HG03457 (cell line): ENCODE measurements at regions not wholly inside any gene's neighbourhood (a gene's known extent, or its start where the extent isn't known, plus 50 kb on each side); places are given as distances from the start of the nearest gene placed in this dataset.
"Not testable (repeated sequence)": the region's sequence is repeated elsewhere in the genome, so short reads cannot be mapped to it uniquely, and the experiment has no call there.

ENCODE experiments used
- ATAC-seq: cut with Tn5 transposase; IDR thresholded peaks from one replicate; pipeline ENCODE4 v1.9.1; 2021; ENCODE audit warnings: moderate number of reproducible peaks; ENCODE audit not compliant: unreplicated experiment

DNA sequence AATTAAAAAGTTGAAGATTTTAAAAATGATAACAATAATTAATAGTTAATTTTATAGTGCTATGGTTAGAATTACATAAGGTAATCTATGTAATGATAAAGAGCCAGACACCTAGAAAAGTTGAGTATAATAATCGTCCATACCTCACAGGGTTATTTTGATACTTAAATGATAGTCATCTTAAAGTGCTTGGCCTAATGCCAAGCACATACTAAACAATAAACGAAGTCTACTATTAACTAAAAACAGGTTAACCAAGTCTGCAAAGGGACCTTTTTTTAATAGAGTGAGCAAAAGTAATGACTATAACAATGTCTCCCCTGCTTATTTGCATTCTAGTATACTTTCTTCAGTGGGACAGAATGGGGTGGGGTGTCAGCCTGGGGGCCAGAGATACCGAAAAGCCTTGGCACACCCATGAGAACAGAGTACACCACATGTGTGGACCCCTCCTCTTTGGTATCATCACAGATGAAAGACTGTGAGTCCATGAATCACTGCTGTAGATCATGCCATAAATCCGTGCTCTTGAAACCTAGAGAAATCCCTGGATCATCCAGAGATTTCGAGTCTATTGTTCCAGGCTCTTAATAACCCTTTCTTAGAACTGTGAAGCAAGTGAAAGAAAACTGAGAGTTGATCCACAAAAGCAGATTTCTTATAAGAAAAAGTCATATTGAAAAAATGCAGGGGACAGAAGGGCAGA lies 249.5 kb downstream of the PRELID2 start:
- ATAC-seq, result no peak

- no peak for ATAC-seq
Measured at GRCh38 chr5:145579301-145579700, 255.8 kb downstream of the PRELID2 start.

DNA sequence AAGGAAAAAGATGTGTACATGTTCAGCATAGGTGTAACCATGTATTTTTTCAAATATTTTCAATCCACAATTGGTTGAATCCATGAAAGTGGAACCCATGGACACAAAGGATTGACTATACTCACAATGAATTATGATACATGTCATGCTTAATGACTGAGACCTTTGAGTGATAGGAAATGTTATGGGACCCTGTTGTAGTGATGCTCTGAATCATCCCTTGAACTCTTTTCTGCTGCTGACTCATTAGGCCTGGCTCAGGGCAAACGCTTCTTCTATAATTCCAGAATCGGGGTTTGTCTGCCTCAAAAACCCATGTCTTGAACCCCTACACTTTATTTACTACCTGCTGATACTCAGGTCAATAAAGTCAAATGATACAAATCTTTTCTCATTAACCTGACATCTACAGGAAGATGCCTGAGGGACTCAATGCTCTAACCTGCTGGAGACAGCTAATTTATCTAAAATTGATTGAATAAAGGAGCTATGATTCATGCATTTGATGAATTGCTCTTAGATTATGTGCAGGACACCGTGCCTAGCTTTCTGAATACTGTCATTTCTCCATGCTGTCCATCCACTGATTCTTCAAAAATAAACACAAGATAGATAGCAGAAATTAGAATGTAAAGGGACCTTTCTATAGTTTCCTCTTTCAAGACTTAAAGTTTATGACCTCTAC lies 260.1 kb downstream of the PRELID2 start:
- ATAC-seq, result no peak

DNA sequence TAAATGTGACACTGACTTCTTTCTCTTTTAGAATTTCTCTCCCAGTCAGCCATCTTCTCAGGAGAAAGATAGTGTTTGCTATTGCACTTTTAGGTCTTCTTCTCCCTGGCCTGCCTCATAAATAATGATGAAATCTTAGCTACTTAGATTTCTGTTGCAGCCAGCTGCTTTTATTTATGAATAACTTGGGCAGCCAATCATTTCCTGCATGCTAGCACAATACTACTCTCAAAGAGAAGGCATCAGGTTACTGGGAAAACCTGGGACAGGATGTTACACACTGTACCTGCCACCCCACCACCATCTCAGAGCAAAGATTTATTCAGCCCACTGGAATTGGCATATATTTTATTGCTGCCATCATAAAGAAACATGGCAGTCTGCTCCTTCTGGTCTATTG lies 266.6 kb downstream of the PRELID2 start:
- no peak for ATAC-seq

GRCh38 chr5:145562931-145563330 lies 272.2 kb downstream of the PRELID2 start:
- no peak for ATAC-seq

DNA sequence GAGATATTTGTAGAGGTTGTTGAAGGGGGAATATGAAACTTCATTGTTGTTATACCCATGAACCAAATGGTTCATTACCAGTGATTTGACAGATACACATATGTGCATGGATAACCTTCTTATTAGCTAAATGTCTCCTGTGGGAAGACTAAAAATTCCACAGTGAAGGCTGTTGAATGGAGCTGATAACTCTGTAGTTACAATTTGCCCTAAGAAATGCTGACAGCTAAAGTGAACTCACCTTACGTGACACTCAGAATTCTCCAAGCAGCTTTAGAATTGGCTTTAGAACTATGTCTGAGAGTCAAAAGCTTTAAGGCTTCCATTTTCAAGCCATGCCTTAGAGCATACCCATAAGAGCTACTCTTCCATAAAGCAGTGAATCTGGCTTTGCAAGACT lies 276.9 kb downstream of the PRELID2 start:
- no peak for ATAC-seq

DNA sequence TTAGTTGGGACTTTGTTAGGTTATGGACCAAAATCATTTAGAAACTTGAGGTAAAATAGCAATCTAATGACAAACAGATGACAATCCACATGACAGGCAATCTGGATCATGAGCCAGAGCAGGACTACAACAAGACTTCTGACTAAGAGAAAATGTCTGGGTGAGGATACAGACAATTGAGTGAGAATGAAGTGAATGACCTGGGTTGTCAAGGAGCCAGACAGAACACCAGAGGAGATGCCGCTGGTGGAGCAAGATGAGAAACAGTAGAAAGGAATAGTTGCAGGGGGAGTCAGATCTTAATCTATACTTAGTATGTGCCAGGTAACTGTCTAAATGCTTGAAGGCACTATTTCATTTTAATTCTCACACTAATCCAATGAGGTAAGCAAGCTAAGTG lies 277.8 kb downstream of the PRELID2 start:
- no peak for ATAC-seq

DNA sequence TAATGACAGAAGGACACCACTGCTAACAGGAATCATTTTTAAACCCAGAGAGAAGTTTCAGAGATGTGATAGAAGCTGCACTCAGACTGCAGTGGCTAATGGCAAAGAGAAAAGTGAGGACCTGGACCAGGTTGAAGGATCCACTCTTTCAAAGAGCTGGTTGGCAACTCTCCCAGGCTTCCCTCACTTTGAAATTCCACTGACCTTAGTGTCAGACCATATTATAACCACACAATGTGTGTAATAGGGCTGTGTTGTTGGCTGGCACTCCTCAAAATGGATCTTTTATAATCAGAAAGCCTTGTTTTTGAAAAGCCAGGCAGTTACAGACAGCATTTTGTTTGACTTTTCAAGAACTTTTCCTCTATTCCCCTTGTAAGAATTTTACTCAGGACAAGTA lies 280.7 kb downstream of the PRELID2 start:
- ATAC-seq, result no peak

- ATAC-seq, result no peak
Measured at GRCh38 chr5:145553177-145553576, 282.0 kb downstream of the PRELID2 start.

GRCh38 chr5:145551714-145552113 lies 283.4 kb downstream of the PRELID2 start:
- no peak for ATAC-seq

DNA sequence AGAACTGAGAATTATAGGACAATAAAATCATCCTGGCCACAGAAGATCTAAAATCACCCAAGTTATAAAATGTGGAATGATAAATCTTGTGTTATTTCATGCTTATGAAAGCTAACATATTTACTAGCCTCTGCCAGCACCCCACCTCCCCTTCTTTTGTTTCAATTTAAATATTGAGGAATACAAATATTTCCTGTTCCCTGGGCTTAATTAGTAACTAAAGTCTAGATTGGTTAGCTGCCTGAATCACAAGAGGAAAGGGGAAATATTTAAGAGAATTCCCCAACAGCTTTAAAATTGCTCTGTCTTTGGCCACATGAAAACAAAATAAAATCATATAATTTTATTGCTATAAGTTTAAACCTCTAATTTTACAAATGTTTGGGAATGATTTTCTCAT lies 287.0 kb downstream of the PRELID2 start:
- no peak for ATAC-seq

GRCh38 chr5:145544401-145544800 lies 290.7 kb downstream of the PRELID2 start:
- no peak for ATAC-seq

DNA sequence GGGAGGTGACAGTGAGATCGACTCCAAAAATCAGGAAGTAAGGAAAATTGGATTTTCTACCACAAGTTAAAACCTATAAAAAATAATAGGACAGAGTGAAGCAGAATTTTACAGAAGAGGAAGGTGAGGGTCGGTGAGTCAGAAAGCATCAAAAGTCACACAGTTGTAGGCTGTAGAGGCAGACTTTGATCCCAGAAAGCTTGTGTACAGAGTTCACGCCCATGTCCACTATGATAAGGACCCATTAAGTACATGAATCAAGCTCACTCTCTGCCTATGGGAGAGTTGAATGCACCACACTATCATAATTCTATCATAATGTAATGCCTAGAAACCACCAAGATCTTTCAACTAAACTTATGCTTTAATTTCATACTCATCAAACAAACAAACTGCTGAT lies 291.2 kb downstream of the PRELID2 start:
- ATAC-seq, result no peak

GRCh38 chr5:145540375-145540774 lies 294.8 kb downstream of the PRELID2 start:
- ATAC-seq, result no peak

DNA sequence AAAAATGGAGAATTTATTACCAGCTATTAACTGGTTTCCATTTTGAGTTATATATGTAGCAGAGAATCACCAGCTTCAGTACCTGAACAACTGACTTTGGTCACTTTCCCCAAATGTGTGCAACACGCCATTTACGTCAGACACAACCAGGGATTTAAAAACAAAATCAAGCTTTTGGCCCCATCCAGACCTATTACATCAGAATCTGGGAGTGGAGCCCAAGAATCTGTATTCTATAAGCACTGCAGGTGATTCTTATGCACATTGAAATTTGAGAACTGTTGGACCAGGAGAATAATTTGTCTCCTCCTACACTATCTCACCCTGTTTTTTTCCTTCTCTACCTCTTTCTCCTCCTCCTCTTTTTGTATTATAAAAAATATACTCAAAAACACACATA lies 295.9 kb downstream of the PRELID2 start:
- no peak for ATAC-seq

DNA sequence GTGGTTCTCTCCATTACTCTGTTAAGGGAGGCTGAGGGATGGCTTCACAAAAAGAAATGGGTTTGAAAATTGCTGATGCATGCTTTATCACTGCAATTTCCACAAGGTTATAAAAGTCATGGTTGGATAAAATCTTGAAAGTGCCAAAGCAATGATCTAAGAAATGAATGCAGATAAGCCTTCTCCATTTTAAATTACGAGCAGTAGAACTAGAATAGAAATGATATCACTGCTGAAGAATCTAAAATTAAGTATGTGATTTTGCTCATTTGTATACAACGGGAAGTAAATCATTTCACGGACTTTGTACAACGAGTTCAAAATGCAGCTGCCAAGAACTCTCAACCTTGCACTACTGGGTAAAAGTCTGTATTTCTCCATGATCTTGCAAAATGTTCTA lies 299.0 kb downstream of the PRELID2 start:
- ATAC-seq, result no peak

GRCh38 chr5:145531038-145531734 lies 304.0 kb downstream of the PRELID2 start:
- ATAC-seq, result no peak

- no peak for ATAC-seq
Measured at GRCh38 chr5:145521523-145521922, 313.6 kb downstream of the PRELID2 start.

DNA sequence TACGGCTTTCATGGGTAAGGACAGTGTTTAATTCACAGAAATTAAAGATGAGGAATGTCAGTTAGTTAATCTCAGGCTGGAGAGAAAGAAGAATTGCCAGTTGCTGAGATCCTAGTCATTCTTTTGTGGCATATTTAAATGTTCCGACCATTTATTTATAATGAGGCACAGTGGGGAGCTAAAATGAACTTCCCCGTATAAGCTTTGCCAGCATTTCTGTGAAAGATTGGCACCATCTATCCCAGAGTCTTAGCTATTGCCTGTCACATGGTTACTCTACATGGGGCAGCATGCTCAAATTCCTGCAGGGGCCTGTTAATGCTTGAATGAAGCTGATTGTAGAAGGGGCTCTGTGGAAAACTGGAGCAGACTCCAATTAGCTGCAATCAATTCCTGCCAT lies 314.1 kb downstream of the PRELID2 start:
- no peak for ATAC-seq

GRCh38 chr5:145520335-145520734 lies 314.8 kb downstream of the PRELID2 start:
- ATAC-seq, result no peak

- ATAC-seq, result not testable (repeated sequence)
Measured at GRCh38 chr5:145517588-145517987, 317.6 kb downstream of the PRELID2 start.

GRCh38 chr5:145511351-145511750 lies 323.8 kb downstream of the PRELID2 start:
- no peak for ATAC-seq
